ENCODE measurements at regions not wholly inside any gene's neighbourhood (a gene's known extent, or its start where the extent isn't known, plus 50 kb on each side); places are given as distances from the start of the nearest gene placed in this dataset.
"Not testable (repeated sequence)": the region's sequence is repeated elsewhere in the genome, so short reads cannot be mapped to it uniquely, and the experiment has no call there.

DNA sequence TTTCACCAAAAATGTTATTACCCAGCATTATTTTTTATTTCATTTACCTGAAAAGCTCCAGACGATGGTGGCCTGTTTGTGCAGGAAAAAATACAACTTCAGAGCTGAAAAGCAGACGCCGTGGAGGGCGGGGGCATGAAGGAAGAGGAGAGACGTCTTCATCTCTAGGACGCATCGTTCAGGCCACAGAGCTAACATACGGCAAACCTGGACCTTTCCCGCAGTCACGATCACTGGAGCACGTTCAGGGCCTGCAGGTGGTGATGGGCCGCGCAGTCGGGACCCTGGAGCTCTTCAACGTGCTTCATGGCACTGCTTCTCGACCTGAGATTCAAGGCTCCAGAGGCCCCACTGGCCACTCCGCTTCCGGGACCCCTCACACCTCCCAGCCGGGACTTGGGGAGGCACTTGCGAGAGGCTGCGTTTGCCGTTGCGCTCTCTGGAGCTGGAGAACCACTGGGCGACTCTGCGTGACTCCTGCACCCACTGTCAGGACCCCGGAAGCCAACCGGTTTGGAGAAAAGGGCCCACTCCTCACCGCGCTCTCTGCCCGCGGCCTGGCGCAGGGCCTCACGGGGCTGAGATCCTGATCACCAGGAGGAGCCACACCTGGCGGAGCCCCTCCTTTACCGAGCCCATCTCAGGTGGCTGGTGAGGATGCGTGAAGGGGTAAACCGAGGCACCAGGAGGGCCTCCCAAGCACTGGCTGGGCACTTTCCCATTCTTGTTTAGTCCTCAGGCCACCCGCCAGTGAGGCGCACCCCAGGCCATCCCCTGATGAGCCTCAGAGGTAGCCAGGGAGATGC is 164.4 kb upstream of the AFDN start:
- DNase-seq, result no peak

GRCh38 chr6:167662881-167663205 is 163.9 kb upstream of the AFDN start:
- no peak for DNase-seq

DNA sequence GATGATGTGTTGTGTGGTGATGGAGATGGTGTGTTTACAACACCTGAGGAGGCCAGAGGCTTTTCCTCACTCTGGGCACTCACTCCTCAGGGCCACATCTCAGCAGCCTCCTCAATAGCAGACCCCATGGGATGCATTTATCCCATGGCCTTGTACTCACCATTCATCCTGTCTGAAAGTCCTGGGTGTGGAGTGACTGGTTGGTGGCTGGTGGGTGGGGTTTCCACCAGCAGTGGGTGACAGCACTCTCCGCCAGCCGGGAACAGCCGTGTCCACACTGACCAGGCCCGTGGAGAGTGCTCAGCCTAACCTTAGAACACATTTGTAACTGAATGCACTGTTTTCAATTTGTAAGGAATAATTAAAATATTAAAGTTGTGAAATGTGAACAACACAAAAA is 163.4 kb upstream of the AFDN start:
- no peak for DNase-seq

DNA sequence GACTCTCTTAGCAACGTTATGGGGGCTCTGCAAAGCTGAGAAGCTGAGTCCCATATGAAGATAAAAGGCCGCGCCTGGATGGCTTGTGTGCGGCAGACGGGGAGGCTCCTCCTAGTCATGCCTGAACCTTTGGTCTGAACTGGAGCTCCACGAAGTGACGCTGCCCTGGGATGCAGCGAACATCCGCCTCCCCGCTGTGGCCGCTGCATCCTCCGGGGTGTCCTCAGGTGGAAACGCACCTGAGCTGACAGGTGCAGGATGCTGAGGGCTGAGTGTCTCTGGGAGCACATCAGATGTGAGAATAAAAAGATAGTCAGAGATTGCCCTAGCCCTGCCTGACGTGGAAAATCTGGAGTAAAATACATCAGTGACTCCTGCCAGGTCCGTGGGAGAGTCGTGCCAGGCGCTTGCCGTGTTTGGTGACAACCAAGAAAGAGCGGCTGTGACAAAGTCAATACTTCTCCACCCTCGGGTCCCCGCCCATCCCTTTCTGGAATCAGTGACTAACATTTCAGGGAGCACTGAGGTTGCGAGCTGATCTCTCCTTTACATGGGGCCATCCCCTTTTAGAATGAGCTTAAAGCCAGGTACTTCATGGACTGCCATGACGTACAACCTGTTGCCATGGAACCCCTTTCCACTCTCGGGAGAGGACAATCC is 162.8 kb upstream of the AFDN start:
- DNase-seq, result no peak

- no peak for DNase-seq
Observed at GRCh38 chr6:167664678-167665660, 161.7 kb upstream of the AFDN start.

GRCh38 chr6:167665698-167666330 is 160.9 kb upstream of the AFDN start:
- no peak for DNase-seq

DNA sequence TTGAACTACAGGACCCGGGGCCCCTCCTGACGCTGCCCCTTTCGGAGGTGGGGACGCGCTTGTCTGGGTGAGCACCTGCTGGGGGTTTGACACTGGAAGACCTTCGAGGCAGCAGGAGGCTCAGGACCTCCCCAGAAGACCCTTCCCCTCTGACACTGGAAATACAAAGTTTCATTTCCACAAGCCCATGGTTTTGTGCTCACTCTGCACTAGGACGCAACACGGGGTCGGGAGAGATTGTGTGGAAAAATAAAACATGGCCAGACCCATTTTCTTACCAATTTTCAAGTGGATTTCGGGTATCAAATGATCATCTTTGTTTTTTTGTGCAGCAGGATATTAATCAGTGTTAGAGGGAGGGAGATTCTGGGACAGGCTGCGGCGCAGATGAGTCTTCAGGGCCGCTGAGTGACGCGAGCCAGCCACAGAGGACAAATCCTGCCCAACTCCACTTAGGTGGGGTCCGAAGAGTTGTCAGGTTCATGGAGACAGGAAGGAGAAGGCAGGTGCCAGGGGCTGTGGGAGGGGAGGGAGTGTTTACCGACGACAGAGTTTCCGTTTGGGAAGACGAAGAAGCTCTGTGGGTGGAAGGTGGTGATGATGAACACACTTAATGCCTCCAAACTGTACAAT is 160.0 kb upstream of the AFDN start:
- DNase-seq, result no peak

- no peak for DNase-seq
Observed at GRCh38 chr6:167667204-167668018, 159.3 kb upstream of the AFDN start.

DNA sequence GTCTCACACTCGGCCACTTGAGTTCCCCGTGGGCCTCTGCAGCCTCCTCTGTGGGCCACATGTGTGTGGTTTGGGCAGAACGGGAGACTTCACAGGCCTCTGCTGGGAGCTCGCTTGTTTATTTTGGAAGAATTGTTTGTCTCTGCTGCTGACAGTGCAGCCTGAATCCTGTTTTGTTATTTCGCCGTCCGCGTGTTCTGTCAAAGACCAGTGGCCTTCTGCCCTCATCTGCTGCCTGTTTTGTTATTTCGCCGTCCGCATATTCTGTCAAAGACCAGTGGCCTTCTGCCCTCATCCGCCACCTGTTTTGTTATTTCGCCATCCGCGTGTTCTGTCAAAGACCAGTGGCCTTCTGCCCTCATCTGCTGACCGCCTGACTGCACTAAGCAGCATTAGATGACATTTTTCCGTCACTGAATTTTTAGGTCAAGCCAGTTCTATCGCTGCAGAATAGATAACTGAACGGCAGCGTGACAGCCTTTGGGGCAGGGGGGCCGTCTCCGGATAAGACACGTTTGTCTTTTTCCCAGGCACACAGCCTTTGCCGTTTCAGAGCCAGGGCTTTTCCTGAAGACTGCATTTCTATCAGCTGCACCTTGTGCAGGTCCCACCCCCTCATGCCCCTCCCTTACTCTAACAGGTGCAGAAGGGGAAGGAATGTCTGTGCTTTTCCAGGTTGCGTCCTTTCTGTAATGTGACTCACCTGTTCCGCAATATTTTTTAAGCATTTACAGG is 158.5 kb upstream of the AFDN start:
- no peak for DNase-seq

DNA sequence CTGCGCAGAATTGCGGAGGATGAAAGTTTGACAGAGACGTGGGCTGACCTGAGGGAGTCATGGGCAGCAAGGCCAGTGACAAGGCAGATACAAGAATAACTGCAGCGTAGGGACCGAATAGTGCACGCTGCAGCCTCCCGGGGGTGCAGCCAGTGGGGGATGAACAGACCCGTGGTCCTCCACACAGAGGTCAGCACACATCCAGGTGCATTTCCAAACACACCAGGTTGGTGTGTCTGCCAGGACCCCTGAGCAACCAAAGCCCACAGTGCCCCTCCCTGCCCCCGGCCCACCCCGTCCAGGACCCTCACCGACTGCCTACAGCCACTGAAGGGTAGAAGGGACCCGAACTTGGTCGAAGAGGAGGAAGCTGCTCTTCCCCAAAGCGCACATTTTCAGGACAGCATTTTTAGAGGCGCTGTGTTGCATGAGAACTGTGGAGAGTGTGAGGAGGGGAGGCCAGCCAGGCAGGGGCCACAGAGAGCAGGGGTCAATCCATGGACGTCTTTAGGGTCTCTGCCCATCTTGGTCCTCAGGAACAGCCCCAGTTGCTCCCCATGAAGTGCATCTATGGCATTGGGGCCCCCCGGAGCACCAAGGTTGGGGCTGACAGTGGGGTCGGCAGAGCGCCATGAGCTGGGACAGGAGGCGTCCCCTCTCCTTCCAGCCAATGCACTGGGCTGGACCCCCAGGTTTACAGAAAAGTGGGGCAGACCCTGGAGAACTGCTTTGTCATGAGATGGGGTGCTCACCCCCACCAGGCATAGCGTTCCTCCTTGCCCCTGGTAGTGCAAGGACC is 157.8 kb upstream of the AFDN start:
- DNase-seq, result no peak

DNA sequence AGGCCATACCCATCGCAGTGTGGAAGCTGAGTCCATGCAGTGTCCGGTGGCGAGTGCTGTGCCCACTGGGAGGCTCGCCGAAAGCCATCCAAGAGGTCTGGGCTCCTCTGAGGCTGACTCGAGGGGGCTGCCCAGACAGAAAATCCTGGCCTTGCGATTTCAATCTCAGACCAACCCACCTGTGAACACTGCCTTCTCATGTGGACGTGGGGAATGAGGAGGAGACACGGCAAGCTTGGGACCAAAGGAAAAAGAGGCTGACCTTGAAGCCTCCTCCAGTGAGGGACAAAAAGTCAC is 157.2 kb upstream of the AFDN start:
- no peak for DNase-seq

DNA sequence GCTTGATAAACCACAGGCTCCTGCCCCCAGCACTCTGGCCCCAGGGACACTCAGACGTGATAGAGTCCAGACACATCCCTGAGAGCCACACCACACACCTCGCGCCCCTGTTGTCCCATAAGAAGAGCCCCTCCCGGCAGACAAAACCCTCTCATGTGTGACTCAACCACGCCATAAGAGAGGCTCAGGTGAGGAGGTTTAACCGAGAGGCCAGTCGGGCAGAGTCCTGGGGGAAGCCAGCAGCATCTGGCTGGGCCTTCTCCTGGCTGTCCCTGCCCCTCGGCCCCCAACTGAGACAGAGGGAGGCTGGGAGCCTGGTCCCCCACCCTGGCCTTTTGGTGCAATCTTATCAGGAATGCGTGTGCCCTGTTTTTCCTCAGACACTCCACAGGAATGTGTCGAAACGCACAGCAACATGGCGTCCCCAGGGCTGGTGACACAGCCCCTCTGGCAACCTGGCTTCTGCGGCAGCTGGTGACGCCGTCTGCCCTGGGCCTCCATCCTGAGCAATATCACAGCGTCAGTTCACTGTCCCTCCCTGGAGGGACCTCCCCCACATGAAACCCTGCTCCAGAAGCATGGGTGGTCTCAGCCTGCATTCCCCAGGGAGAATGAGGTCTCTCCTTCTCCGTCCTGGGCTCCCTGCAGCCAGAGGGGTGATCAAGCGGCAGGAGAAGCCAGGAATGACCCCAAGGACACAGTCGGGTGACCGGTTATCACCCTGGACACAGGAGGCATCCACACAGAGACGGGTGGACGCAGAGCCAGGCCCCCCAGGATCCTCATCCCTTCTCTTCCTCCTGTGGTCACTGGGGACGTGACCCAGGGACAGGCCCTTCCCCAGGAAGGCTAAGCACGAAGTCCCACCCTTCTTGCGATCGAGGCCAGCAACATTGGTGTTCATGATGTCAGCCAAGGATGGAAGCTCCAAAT is 156.6 kb upstream of the AFDN start:
- no peak for DNase-seq

- no peak for DNase-seq
Observed at GRCh38 chr6:167670938-167671338, 155.8 kb upstream of the AFDN start.

- DNase-seq, result not testable (repeated sequence)
Observed at GRCh38 chr6:167671379-167671976, 155.2 kb upstream of the AFDN start.

DNA sequence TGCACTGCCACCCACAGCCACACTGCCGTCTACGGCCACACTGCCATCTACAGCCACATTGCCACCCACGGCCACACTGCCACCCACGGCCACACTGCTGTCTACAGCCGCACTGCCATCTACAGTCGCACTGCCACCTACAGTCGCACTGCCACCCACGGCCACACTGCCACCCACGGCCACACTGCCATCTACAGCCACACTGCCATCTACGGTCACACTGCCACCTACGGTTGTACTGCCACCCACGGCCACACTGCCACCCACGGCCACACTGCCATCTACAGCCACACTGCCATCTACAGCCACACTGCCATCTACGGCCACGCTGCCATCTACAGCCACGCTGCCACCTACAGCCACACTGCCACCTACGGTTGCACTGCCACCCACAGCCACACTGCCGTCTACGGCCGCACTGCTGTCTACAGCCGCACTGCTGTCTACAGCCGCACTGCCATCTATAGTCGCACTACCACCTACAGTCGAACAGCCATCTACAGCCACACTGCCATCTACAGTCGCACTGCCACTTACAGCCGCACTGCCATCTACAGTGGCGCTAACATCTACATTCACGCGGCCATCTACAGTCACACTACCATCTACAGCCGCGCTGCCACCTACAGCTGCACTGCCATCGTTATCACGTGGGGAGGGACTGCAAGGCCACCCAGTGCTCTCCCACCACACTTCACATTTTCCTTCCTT is 154.6 kb upstream of the AFDN start:
- no peak for DNase-seq

GRCh38 chr6:167672738-167673137 is 154.0 kb upstream of the AFDN start:
- DNase-seq, result no peak

GRCh38 chr6:167673946-167674345 is 152.8 kb upstream of the AFDN start:
- DNase-seq, result no peak

DNA sequence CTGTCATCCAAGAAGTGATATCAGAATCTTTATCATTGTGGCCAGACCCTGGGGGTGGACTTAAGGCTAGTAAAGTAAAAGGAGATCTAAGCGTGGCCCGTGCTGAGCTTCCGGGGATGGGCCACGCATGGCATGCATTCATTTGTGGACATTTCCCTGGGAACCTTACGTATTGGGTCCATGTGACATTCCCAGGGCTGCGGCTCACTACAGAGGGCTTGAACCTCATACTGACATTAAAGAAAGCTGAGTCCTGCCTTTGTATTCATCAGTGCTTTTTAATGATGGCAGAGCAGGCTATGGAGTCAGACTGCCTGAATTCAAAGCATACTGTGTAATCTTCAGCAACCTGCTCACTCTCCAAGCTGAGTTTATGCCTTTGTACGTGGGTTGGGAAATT is 152.2 kb upstream of the AFDN start:
- DNase-seq, result no peak
